Panc1 (cell line): ENCODE measurements at regions not wholly inside any gene's neighbourhood (a gene's known extent, or its start where the extent isn't known, plus 50 kb on each side); places are given as distances from the start of the nearest gene placed in this dataset.

ENCODE experiments used
- CTCF ChIP-seq: fragments of 450-650 bp; IDR thresholded peaks from 2 replicates; pipeline ENCODE4 v1.5.1; 2017; ENCODE audit warnings: mild to moderate bottlenecking
- POLR2AphosphoS5 ChIP-seq: IDR thresholded peaks from 2 replicates; pipeline ENCODE4 v1.6.1; 2012; ENCODE audit warnings: mild to moderate bottlenecking, low read depth, low read length, moderate library complexity
- TCF7L2 ChIP-seq: IDR thresholded peaks from 2 replicates; pipeline ENCODE4 v1.6.1; 2011; ENCODE audit warnings: mild to moderate bottlenecking, low read depth, low read length, inconsistent platforms

- no peak for TF ChIP-seq POLR2AphosphoS5
- TF ChIP-seq CTCF: no peak
- TF ChIP-seq TCF7L2: no peak
Observed at GRCh38 chr11:60631944-60632343, 67.5 kb upstream of the MS4A8 start.
